HCT116 (cell line): ENCODE measurements at regions not wholly inside any gene's neighbourhood (a gene's known extent, or its start where the extent isn't known, plus 50 kb on each side); places are given as distances from the start of the nearest gene placed in this dataset.

Experiments
- EZH2 ChIP-seq: fragments of 200-600 bp; sonication (generic); IDR thresholded peaks from 2 replicates; pipeline ENCODE4 v1.6.1; 2017; ENCODE audit warnings: antibody characterized with exemption, mixed run types
- POLR2A ChIP-seq: IDR thresholded peaks from 2 replicates; pipeline ENCODE4 v1.7.0; 2011; ENCODE audit warnings: borderline replicate concordance; ENCODE audit not compliant: insufficient read depth, insufficient read length; ENCODE audit errors: extremely low read depth
- POLR2AphosphoS5 ChIP-seq: IDR thresholded peaks from 2 replicates; pipeline ENCODE4 v1.6.1; 2011; ENCODE audit warnings: mild to moderate bottlenecking, low read depth, low read length, moderate library complexity
- TCF7L2 ChIP-seq: IDR thresholded peaks from 2 replicates; pipeline ENCODE4 v1.7.0; 2011; ENCODE audit warnings: borderline replicate concordance, inconsistent platforms; ENCODE audit not compliant: insufficient read depth, insufficient read length; ENCODE audit errors: extremely low read depth
- YY1 ChIP-seq: IDR thresholded peaks from 2 replicates; pipeline ENCODE4 v1.6.1; 2011; ENCODE audit warnings: low read length, low read depth, moderate library complexity, mild to moderate bottlenecking; ENCODE audit not compliant: insufficient replicate concordance; ENCODE audit errors: extremely low read depth
- ZNF274 ChIP-seq: fragments of 200-500 bp; sonication (Bioruptor generic); IDR thresholded peaks from 2 replicates; pipeline ENCODE4 v1.6.1; 2014; ENCODE audit warnings: mild to moderate bottlenecking, low read depth, low read length, inconsistent platforms
- TF ChIP-seq, protein P1 (sequence below), 3 experiments: fragments of 200-600 bp in 1 of 3; sonication (generic) in 1 of 3; IDR thresholded peaks in 2 of 3; conservative IDR thresholded peaks in 1 of 3; 2 replicates each; pipeline ENCODE4 v1.5.1; 2012 to 2017; ENCODE audit warnings: low read depth in 2 of 3, low read length in 2 of 3, antibody characterized with exemption in 1 of 3, borderline replicate concordance in 1 of 3, control low read depth in 1 of 3, mild to moderate bottlenecking in 1 of 3, mixed read lengths in 1 of 3, mixed run types in 1 of 3, moderate library complexity in 1 of 3; ENCODE audit not compliant: insufficient read depth in 1 of 3
- TF ChIP-seq, protein P2 (sequence below): IDR thresholded peaks from 2 replicates; pipeline ENCODE4 v1.6.1; 2012
- TF ChIP-seq, protein P3 (sequence below): IDR thresholded peaks from 2 replicates; pipeline ENCODE4 v1.6.1; 2012; ENCODE audit warnings: low read depth
- TF ChIP-seq, protein P4 (sequence below): IDR thresholded peaks from 2 replicates; pipeline ENCODE4 v1.6.1; 2012

DNA sequence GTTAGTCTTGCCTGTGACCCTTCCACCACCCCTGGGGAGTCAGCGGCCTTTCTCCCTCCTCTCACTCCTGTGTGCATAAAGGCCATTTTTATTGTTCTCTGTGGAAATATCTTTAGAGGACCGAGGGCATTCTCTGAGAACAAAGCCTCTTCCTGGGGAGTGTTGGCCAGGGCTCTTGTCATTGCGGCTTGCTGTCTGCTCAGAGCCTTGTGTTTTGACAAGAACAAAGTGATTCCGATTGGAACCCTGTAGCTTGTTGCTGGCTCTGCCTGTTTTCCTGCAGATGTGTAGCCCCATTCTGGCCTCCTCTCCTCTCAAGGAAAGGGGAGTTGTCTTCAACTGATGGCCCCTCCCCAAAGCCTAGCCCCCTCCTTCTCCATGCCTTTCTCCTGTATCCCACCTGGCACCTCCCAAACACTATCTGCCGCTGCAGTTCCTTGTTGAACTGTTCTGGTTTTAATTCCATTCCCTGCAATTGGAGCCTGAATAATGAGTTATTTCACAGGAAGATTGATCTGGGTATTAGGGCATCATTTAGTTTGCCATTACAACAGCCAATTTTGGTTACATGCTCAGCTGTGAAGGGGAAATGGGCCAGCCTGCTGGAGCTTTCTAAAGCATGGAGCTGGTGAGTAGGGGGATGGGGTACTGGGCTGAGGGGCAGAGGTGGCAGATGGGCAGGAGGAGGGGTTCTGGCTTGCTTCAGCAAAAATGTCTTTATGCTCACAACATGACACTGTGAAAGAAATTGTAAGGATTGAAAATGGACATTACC, 252.5 kb downstream of the LRFN2 start:
- TF ChIP-seq, protein P1, sequence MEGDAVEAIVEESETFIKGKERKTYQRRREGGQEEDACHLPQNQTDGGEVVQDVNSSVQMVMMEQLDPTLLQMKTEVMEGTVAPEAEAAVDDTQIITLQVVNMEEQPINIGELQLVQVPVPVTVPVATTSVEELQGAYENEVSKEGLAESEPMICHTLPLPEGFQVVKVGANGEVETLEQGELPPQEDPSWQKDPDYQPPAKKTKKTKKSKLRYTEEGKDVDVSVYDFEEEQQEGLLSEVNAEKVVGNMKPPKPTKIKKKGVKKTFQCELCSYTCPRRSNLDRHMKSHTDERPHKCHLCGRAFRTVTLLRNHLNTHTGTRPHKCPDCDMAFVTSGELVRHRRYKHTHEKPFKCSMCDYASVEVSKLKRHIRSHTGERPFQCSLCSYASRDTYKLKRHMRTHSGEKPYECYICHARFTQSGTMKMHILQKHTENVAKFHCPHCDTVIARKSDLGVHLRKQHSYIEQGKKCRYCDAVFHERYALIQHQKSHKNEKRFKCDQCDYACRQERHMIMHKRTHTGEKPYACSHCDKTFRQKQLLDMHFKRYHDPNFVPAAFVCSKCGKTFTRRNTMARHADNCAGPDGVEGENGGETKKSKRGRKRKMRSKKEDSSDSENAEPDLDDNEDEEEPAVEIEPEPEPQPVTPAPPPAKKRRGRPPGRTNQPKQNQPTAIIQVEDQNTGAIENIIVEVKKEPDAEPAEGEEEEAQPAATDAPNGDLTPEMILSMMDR (IDR thresholded peaks at IDR 0.05 in 2 of 3, conservative IDR thresholded peaks at IDR 0.05 in 1 of 3; ENCODE audit: borderline replicate concordance in 1 of 3, insufficient read depth in 1 of 3, low read depth in 2 of 3, low read length in 2 of 3) = no peak
- no peak for TF ChIP-seq YY1
- no peak for TF ChIP-seq EZH2
- TF ChIP-seq, protein P2, sequence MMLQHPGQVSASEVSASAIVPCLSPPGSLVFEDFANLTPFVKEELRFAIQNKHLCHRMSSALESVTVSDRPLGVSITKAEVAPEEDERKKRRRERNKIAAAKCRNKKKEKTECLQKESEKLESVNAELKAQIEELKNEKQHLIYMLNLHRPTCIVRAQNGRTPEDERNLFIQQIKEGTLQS = no peak
- no peak for TF ChIP-seq ZNF274
- no peak for TF ChIP-seq TCF7L2
- no peak for TF ChIP-seq POLR2A
- TF ChIP-seq, protein P3, sequence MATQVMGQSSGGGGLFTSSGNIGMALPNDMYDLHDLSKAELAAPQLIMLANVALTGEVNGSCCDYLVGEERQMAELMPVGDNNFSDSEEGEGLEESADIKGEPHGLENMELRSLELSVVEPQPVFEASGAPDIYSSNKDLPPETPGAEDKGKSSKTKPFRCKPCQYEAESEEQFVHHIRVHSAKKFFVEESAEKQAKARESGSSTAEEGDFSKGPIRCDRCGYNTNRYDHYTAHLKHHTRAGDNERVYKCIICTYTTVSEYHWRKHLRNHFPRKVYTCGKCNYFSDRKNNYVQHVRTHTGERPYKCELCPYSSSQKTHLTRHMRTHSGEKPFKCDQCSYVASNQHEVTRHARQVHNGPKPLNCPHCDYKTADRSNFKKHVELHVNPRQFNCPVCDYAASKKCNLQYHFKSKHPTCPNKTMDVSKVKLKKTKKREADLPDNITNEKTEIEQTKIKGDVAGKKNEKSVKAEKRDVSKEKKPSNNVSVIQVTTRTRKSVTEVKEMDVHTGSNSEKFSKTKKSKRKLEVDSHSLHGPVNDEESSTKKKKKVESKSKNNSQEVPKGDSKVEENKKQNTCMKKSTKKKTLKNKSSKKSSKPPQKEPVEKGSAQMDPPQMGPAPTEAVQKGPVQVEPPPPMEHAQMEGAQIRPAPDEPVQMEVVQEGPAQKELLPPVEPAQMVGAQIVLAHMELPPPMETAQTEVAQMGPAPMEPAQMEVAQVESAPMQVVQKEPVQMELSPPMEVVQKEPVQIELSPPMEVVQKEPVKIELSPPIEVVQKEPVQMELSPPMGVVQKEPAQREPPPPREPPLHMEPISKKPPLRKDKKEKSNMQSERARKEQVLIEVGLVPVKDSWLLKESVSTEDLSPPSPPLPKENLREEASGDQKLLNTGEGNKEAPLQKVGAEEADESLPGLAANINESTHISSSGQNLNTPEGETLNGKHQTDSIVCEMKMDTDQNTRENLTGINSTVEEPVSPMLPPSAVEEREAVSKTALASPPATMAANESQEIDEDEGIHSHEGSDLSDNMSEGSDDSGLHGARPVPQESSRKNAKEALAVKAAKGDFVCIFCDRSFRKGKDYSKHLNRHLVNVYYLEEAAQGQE = no peak
- TF ChIP-seq, protein P4, sequence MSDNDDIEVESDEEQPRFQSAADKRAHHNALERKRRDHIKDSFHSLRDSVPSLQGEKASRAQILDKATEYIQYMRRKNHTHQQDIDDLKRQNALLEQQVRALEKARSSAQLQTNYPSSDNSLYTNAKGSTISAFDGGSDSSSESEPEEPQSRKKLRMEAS = no peak
- TF ChIP-seq POLR2AphosphoS5 = no peak
